CD14-positive monocyte (primary cell): ENCODE measurements at regions not wholly inside any gene's neighbourhood (a gene's known extent, or its start where the extent isn't known, plus 50 kb on each side); places are given as distances from the start of the nearest gene placed in this dataset.

ENCODE experiments used
- DNase-seq, 3 donors: peaks; one replicate each; pipeline ENCODE4 v3.0.0-alpha.2; 2011 to 2022
- H2AFZ ChIP-seq: 2 replicates; pipeline ENCODE4 v1.6.0; 2012; ENCODE audit warnings: mild to moderate bottlenecking, low read depth, low read length, inconsistent platforms; ENCODE audit not compliant: insufficient read depth, poor library complexity, severe bottlenecking
- H3K27ac ChIP-seq, 2 donors: 1 replicate in 1 of 2; 2 replicates in 1 of 2; pipeline ENCODE4 v1.5.1; 2012 to 2013; ENCODE audit warnings: low read length in 2 of 2, control low read depth in 1 of 2, inconsistent platforms in 1 of 2, low read depth in 1 of 2, mild to moderate bottlenecking in 1 of 2
- H3K27me3 ChIP-seq, 2 donors: one replicate each; pipeline versions ENCODE4 v1.6.0 to v1.6.1; 2011 to 2013; ENCODE audit warnings: low read length in 2 of 2; ENCODE audit not compliant: control insufficient read depth in 2 of 2, insufficient read depth in 2 of 2
- H3K36me3 ChIP-seq, 2 donors: replicated peaks in 1 of 2; 1 replicate in 1 of 2; 2 replicates in 1 of 2; pipeline versions ENCODE4 v1.5.1 to v1.6.1; 2012 to 2013; ENCODE audit warnings: low read length in 2 of 2, control low read depth in 1 of 2, inconsistent platforms in 1 of 2, mild to moderate bottlenecking in 1 of 2; ENCODE audit not compliant: insufficient read depth in 2 of 2, control insufficient read depth in 1 of 2
- H3K4me1 ChIP-seq, 2 donors: 1 replicate in 1 of 2; 2 replicates in 1 of 2; pipeline versions ENCODE4 v1.5.1 to v1.6.1; 2012 to 2013; ENCODE audit warnings: low read length in 2 of 2, control low read depth in 1 of 2, inconsistent platforms in 1 of 2, mild to moderate bottlenecking in 1 of 2, moderate library complexity in 1 of 2; ENCODE audit not compliant: insufficient read depth in 2 of 2, control insufficient read depth in 1 of 2
- H3K4me2 ChIP-seq: replicated peaks from 2 replicates; pipeline ENCODE3; 2012; ENCODE audit warnings: low read length, moderate library complexity, mild to moderate bottlenecking; ENCODE audit not compliant: poor library complexity, severe bottlenecking; ENCODE audit errors: extremely low read depth
- H3K4me3 ChIP-seq, 3 experiments: fragments of 200-600 bp in 1 of 3; sonication (generic) in 1 of 3; replicated peaks in 1 of 3; 1 replicate in 2 of 3; 2 replicates in 1 of 3; pipeline ENCODE4 v1.5.1; 2011 to 2013; ENCODE audit warnings: low read length in 3 of 3, mild to moderate bottlenecking in 3 of 3, control low read depth in 2 of 3, low read depth in 2 of 3, inconsistent platforms in 1 of 3, moderate library complexity in 1 of 3
- H3K79me2 ChIP-seq: 2 replicates; pipeline ENCODE4 v1.6.0; 2012; ENCODE audit warnings: mild to moderate bottlenecking, control low read depth, inconsistent platforms, low read length, moderate library complexity; ENCODE audit not compliant: insufficient read depth
- H3K9ac ChIP-seq: 2 replicates; pipeline ENCODE4 v1.6.0; 2017; ENCODE audit warnings: low read length, mild to moderate bottlenecking; ENCODE audit not compliant: insufficient read depth, poor library complexity, severe bottlenecking
- H3K9me3 ChIP-seq, 2 donors: replicated peaks in 1 of 2; 1 replicate in 1 of 2; 2 replicates in 1 of 2; pipeline versions ENCODE4 v1.5.1 to v1.6.1; 2012 to 2013; ENCODE audit warnings: low read length in 2 of 2, control low read depth in 1 of 2; ENCODE audit not compliant: control insufficient read depth in 1 of 2, insufficient read depth in 1 of 2
- H4K20me1 ChIP-seq: 2 replicates; pipeline ENCODE4 v1.6.0; 2012; ENCODE audit warnings: mild to moderate bottlenecking, low read length, control low read depth, moderate library complexity; ENCODE audit not compliant: insufficient read depth
- H3K27ac Mint-ChIP-seq, 7 donors: one replicate each; pipeline ENCODE4 v1.8.0; 2020; ENCODE audit warnings: mild to moderate bottlenecking in 7 of 7, mixed read lengths in 7 of 7, moderate library complexity in 6 of 7, inconsistent platforms in 2 of 7
- H3K27me3 Mint-ChIP-seq, 3 donors: one replicate each; pipeline ENCODE4 v1.8.0; 2021 to 2022; ENCODE audit warnings: low read depth in 3 of 3, mild to moderate bottlenecking in 3 of 3, mixed read lengths in 3 of 3, moderate library complexity in 3 of 3, inconsistent platforms in 1 of 3
- H3K36me3 Mint-ChIP-seq, 2 donors: one replicate each; pipeline ENCODE4 v1.8.0; 2020; ENCODE audit warnings: mixed read lengths in 2 of 2, inconsistent platforms in 1 of 2, mild to moderate bottlenecking in 1 of 2
- H3K4me1 Mint-ChIP-seq: one replicate; pipeline ENCODE4 v1.8.0; 2020; ENCODE audit warnings: mild to moderate bottlenecking, mixed read lengths
- H3K4me3 Mint-ChIP-seq, 2 donors: one replicate each; pipeline ENCODE4 v1.8.0; 2020; ENCODE audit warnings: mild to moderate bottlenecking in 2 of 2, mixed read lengths in 2 of 2, moderate library complexity in 1 of 2
- H3K9me3 Mint-ChIP-seq, 7 donors: one replicate each; pipeline ENCODE4 v1.8.0; 2020 to 2022; ENCODE audit warnings: mixed read lengths in 7 of 7, mild to moderate bottlenecking in 6 of 7, moderate library complexity in 6 of 7, inconsistent platforms in 2 of 7
- CTCF ChIP-seq: fragments of 200-600 bp; IDR thresholded peaks from one replicate; pipeline ENCODE4 v1.8.0; 2022; ENCODE audit warnings: antibody characterized with exemption, mild to moderate bottlenecking
- WGBS: methylation state at CpG from one replicate; pipeline ENCODE4 v1.1.5; 2013; ENCODE audit warnings: missing lambda C conversion rate; ENCODE audit not compliant: insufficient coverage; 5-methylcytosine and 5-hydroxymethylcytosine counted together
- intact Hi-C, 2 donors: fragments of 100-400 bp; cut with micrococcal nuclease; formaldehyde crosslinking; loops; one replicate each; pipeline versions ENCODE4 v1.15.0 to v1.15.1; 2023

- H3K4me2 ChIP-seq, result no peak overlapping the region
- no peaks in the 10 kb centered on the region for H3K27me3 ChIP-seq
- intact Hi-C loops, result no loop called here
- peaks cover 9% of the 10 kb centered on the region in 2 donors for H3K9me3 ChIP-seq
- H3K4me3 ChIP-seq, result no peak overlapping the region
- H2AFZ ChIP-seq, result no peak overlapping the region
- Mint-ChIP-seq H3K27ac (no peak overlapping the region), H3K27me3 (no peaks in the 10 kb centered on the region), H3K4me1 (no peaks in the 10 kb centered on the region), H3K4me3 (no peak overlapping the region), H3K36me3 (no peaks in the 10 kb centered on the region), H3K9me3 (peaks cover 2 to 11% (median 4%) of the 10 kb centered on the region in 7 donors)
- no peaks in the 10 kb centered on the region for H3K79me2 ChIP-seq
- H3K36me3 ChIP-seq, result no peaks in the 10 kb centered on the region
- TF ChIP-seq CTCF, result no peak
- no peak overlapping the region for H3K27ac ChIP-seq
- WGBS, result no CpG with 5 or more reads among the region's 3 CpGs
- no peaks in the 10 kb centered on the region for H4K20me1 ChIP-seq
- no peak overlapping the region for H3K9ac ChIP-seq
- no peaks in the 10 kb centered on the region for H3K4me1 ChIP-seq
- no peak for DNase-seq
Observed at GRCh38 chr3:104175696-104176095, 1191.0 kb upstream of the ALCAM start.

GRCh38 chr3:104176706-104177105, 1190.0 kb upstream of the ALCAM start:
- Histone ChIP-seq H3K4me1 (no peaks in the 10 kb centered on the region), H3K4me2 (no peak overlapping the region), H3K27ac (no peak overlapping the region), H3K9me3 (peaks cover 6% of the 10 kb centered on the region in 2 donors), H3K27me3 (no peaks in the 10 kb centered on the region), H3K4me3 (no peak overlapping the region), H3K9ac (no peak overlapping the region), H4K20me1 (no peaks in the 10 kb centered on the region), H3K79me2 (no peaks in the 10 kb centered on the region), H2AFZ (no peak overlapping the region), H3K36me3 (no peaks in the 10 kb centered on the region)
- H3K36me3 Mint-ChIP-seq, result no peaks in the 10 kb centered on the region
- intact Hi-C loops, result no loop called here
- no peak for TF ChIP-seq CTCF
- no peak overlapping the region for H3K4me3 Mint-ChIP-seq
- H3K27ac Mint-ChIP-seq, result no peak overlapping the region
- WGBS, result no CpG with 5 or more reads among the region's 1 CpG
- no peaks in the 10 kb centered on the region for H3K27me3 Mint-ChIP-seq
- no peaks in the 10 kb centered on the region for H3K4me1 Mint-ChIP-seq
- H3K9me3 Mint-ChIP-seq, result peaks cover 0 to 7% (median 4%) of the 10 kb centered on the region in 7 donors
- DNase-seq, result no peak
